ENCODE measurements at regions not wholly inside any gene's neighbourhood (a gene's known extent, or its start where the extent isn't known, plus 50 kb on each side); places are given as distances from the start of the nearest gene placed in this dataset.
A peak's percentile ranks its signal among the peaks of the same experiment; 100 is the strongest.

- Mint-ChIP-seq H3K27me3 (ENCODE audit: low read depth) (no peaks in the 10 kb centered on the region), H3K4me3 (ENCODE audit: unreplicated experiment) (no peak overlapping the region), H3K36me3 (ENCODE audit: low read depth) (peaks cover 7% of the 10 kb centered on the region), H3K4me1 (ENCODE audit: low read depth) (peaks cover 11% of the 10 kb centered on the region), H3K9me3 (ENCODE audit: low read depth) (peaks cover 3% of the 10 kb centered on the region), H3K27ac (ENCODE audit: unreplicated experiment) (no peak overlapping the region)
- no peak for TF ChIP-seq CTCF (IDR thresholded peaks at IDR 0.05)
- no peak for DNase-seq (ENCODE audit: low spot score)
These were observed 129.5 kb upstream of the BMPER start for GRCh38 chr7:33775790-33776189.

DNA sequence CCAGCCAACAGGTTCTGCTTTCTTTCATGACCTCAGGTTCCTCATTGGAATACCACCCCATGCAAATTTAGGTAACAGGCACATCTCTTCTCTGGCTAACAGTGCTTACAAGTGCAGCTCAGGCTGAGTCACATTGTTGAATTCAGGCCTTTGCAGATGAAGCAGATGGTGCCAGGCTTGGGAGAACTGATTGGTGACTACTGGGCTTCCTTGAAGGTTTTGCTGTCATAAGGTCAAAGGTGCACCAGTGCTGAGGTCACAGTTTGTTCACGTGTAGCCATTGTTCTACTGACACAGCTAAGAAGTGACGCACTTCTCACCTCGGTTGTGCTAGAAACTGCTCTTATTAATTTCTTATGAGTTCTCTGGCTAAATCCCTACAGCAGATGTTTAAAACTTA is 128.6 kb upstream of the BMPER start:
- no peak for TF ChIP-seq CTCF (IDR thresholded peaks at IDR 0.05)
- peaks cover 3% of the 10 kb centered on the region for H3K9me3 Mint-ChIP-seq (ENCODE audit: low read depth)
- no peak overlapping the region for H3K4me3 Mint-ChIP-seq (ENCODE audit: unreplicated experiment)
- H3K4me1 Mint-ChIP-seq (ENCODE audit: low read depth) = peaks cover 15% of the 10 kb centered on the region
- peaks cover 7% of the 10 kb centered on the region for H3K36me3 Mint-ChIP-seq (ENCODE audit: low read depth)
- no peaks in the 10 kb centered on the region for H3K27me3 Mint-ChIP-seq (ENCODE audit: low read depth)
- no peak overlapping the region for H3K27ac Mint-ChIP-seq (ENCODE audit: unreplicated experiment)
- no peak for DNase-seq (ENCODE audit: low spot score)

DNA sequence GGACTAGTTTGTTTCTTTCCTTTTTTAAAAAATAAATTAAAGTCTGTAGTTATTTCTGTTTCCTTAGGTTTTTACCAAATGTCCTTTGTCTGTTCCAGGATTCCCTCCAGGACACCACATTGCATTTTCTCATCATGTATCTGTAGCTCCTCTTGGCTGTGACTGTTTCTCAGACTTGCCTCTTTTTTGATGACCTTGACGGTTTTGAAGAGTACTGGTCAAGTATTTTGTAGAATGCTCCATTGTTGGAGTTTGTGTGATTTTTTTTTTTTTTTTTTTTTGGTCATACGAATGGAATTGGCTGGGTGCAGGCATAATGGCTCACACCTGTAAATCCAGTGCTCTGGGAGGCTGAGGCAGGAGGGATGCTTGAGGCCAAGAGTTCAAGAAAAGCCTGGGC is 127.1 kb upstream of the BMPER start:
- Mint-ChIP-seq H3K4me3 (ENCODE audit: unreplicated experiment) (no peak overlapping the region), H3K27me3 (ENCODE audit: low read depth) (no peaks in the 10 kb centered on the region), H3K4me1 (ENCODE audit: low read depth) (peaks cover 24% of the 10 kb centered on the region), H3K27ac (ENCODE audit: unreplicated experiment) (no peak overlapping the region), H3K36me3 (ENCODE audit: low read depth) (peaks cover 11% of the 10 kb centered on the region), H3K9me3 (ENCODE audit: low read depth) (peaks cover 9% of the 10 kb centered on the region)
- no peak for TF ChIP-seq CTCF (IDR thresholded peaks at IDR 0.05)
- DNase-seq (ENCODE audit: low spot score) = no peak

- no peak for TF ChIP-seq CTCF (IDR thresholded peaks at IDR 0.05)
- Mint-ChIP-seq H3K9me3 (ENCODE audit: low read depth) (peaks cover 6% of the 10 kb centered on the region), H3K27me3 (ENCODE audit: low read depth) (no peaks in the 10 kb centered on the region), H3K27ac (ENCODE audit: unreplicated experiment) (no peak overlapping the region), H3K4me1 (ENCODE audit: low read depth) (peaks cover 24% of the 10 kb centered on the region), H3K36me3 (ENCODE audit: low read depth) (peaks cover 5% of the 10 kb centered on the region), H3K4me3 (ENCODE audit: unreplicated experiment) (no peak overlapping the region)
- DNase-seq (ENCODE audit: low spot score) = no peak
These were observed 126.1 kb upstream of the BMPER start for GRCh38 chr7:33779216-33779615.

DNA sequence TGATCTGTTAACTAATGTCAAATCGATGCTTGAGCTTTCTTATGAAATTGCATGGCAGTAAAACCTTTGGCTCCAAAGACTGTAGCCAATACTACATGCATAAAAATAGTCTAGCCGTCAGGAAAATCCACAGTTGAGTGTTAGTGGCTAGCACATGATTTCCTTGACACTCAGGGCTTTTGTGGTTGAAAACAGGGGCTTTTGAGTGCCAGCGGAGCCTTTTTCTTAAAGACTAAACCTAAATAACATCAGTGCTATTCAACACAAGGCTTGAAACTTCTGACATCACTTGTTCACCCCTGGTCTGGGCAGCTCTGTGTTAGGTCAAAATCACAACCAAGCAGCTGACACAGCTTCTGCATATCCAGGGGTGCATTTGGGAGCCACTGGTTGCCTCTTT is 124.2 kb upstream of the BMPER start:
- no peak for DNase-seq (ENCODE audit: low spot score)
- peak overlapping the region; percentile 71 for H3K27ac Mint-ChIP-seq (ENCODE audit: unreplicated experiment)
- no peak for TF ChIP-seq CTCF (IDR thresholded peaks at IDR 0.05)
- peaks cover 17% of the 10 kb centered on the region for H3K4me1 Mint-ChIP-seq (ENCODE audit: low read depth)
- H3K9me3 Mint-ChIP-seq (ENCODE audit: low read depth) = peaks cover 6% of the 10 kb centered on the region
- H3K27me3 Mint-ChIP-seq (ENCODE audit: low read depth) = no peaks in the 10 kb centered on the region
- no peak overlapping the region for H3K4me3 Mint-ChIP-seq (ENCODE audit: unreplicated experiment)
- H3K36me3 Mint-ChIP-seq (ENCODE audit: low read depth) = peaks cover 9% of the 10 kb centered on the region

Data from chondrocyte (in vitro differentiated cells).